GM21825 (cell line): ENCODE measurements at regions not wholly inside any gene's neighbourhood (a gene's known extent, or its start where the extent isn't known, plus 50 kb on each side); places are given as distances from the start of the nearest gene placed in this dataset.

Experiments used
- ATAC-seq: cut with Tn5 transposase; IDR thresholded peaks from one replicate; pipeline ENCODE4 v1.9.1; 2021; ENCODE audit warnings: mild to moderate bottlenecking, moderate library complexity; ENCODE audit not compliant: unreplicated experiment

GRCh38 chr15:93830221-93831080 lies 400.9 kb upstream of the MCTP2 start:
- ATAC-seq = no peak

GRCh38 chr15:93829115-93829870 lies 402.1 kb upstream of the MCTP2 start:
- ATAC-seq = no peak

GRCh38 chr15:93826790-93827189 lies 404.6 kb upstream of the MCTP2 start:
- no peak for ATAC-seq

GRCh38 chr15:93826293-93826692 lies 405.1 kb upstream of the MCTP2 start:
- ATAC-seq = no peak

GRCh38 chr15:93825682-93826081 lies 405.7 kb upstream of the MCTP2 start:
- ATAC-seq = no peak

DNA sequence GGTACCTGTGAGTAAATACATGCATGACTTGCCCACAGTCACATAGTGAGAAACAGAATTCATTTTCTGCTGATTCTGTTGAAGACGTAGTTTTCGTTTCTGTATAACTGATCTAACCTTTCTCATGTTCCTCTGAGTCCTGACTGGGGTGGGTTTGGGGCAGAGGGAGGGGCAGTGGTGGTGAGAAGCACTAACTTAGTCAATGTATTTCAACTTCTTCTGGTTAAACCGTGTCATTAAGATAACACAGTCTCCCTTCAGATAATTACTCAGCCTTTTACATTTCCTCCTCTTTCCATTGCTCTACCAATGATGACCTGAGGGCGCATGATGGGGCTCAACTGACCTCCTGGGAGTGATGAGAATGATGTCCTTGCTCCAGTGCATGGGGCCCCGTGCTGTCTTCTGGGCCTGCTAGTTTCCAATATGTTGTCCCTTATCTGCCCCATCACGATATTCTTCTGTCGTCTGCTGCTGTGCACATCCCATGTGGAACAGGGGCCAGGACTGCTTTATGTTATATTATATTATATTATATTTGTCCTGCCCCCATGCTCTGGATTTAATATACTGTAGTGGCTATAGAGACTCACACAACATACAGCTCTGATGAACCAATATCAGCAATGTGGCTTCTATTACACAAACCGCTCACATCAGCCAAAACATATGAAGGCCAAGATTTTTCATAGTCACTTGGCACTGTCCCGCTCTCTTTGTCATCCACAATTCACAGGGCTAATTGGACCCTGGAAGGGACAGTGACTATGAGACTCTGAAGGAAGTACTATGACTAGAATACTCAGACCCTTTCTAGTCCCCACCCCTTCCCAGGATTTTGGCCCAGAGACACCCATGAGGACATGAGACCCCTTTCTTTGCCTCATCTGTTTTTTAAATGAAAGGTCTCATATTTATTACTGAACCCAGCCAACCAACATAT lies 407.1 kb upstream of the MCTP2 start:
- no peak for ATAC-seq

DNA sequence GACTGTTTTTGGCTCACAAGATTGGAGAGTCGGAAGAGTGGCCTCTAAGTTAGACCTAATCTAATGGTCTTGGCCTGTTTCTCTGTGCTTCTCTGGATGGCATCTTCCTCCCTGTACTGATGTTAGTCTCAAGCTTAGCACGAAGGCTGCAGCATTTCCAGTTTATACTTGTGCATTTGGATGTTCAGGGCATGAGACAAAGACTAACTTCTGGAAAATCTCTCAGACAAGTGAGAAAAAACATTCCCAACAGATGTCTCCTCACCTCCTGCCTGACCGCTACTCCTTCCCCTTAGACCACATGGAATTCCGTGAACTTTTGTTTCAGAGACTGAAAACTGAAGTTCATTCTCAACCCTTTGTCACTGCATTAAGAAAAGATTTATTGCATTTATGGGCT lies 410.8 kb upstream of the MCTP2 start:
- ATAC-seq = no peak

- ATAC-seq = no peak
Measured at GRCh38 chr15:93819826-93820225, 411.5 kb upstream of the MCTP2 start.

- no peak for ATAC-seq
Measured at GRCh38 chr15:93816815-93817214, 414.5 kb upstream of the MCTP2 start.

DNA sequence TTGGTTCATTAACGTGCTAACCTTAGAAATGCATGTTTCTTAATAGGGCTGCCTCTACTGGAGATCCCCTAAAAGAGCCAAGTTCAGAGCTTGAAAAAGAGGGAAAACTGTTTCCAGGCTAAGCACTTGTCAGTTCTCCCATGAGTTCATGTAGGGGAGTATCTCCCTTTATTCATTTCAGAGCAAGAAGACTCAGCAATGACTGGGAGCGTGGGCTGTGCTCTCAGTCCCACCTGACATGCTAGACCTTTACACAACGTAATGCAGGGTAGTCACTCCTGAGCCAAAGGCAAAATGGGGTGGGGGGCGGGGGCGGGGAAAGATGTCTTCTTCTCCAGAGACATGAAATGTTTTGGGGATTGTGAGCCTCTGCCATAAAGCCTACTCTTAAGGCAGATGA lies 420.1 kb upstream of the MCTP2 start:
- ATAC-seq = no peak

GRCh38 chr15:93809516-93809915 lies 421.8 kb upstream of the MCTP2 start:
- ATAC-seq = no peak

- ATAC-seq = no peak
Measured at GRCh38 chr15:93803421-93804152, 427.8 kb upstream of the MCTP2 start.

GRCh38 chr15:93801206-93801605 lies 430.2 kb upstream of the MCTP2 start:
- no peak for ATAC-seq

GRCh38 chr15:93800805-93801204 lies 430.6 kb upstream of the MCTP2 start:
- no peak for ATAC-seq

DNA sequence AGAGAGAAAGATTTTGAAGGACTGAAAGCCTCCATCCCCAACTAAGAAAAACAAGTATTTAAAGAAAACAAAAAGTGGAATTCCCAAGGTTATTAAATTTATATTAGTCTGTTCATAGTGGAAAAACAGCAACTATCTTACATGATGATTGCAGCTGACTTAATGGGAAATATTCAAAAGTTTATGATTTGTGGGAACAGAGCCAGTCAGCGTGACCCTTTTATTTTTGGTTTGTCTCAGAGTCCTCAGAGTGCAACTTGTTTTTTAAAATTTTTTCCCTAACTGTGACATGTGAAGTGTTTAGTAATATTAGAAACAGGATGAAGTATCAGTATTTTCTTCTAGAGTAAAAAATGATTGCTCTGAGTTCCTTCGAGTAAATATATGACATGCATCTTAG lies 441.9 kb upstream of the MCTP2 start:
- ATAC-seq = no peak

DNA sequence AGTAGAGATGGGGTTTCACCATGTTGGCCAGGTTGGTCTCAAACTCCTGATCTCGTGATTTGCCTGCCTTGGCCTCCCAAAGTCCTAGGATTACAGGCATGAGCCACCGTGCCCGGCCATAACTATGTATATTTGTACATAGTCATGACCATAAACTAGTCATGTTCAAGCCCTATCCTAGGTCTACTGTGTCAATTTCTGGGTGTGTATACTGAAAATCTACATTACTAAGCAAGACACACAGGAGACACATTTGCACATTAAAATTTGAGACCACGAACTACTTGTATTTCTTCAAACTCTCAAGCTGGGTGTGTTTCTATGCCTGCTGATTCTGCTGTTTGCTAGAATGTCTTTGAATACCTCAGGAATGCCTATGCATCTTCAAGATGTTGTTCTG lies 451.3 kb upstream of the MCTP2 start:
- no peak for ATAC-seq

GRCh38 chr15:93779341-93779740 lies 452.0 kb upstream of the MCTP2 start:
- ATAC-seq = no peak

DNA sequence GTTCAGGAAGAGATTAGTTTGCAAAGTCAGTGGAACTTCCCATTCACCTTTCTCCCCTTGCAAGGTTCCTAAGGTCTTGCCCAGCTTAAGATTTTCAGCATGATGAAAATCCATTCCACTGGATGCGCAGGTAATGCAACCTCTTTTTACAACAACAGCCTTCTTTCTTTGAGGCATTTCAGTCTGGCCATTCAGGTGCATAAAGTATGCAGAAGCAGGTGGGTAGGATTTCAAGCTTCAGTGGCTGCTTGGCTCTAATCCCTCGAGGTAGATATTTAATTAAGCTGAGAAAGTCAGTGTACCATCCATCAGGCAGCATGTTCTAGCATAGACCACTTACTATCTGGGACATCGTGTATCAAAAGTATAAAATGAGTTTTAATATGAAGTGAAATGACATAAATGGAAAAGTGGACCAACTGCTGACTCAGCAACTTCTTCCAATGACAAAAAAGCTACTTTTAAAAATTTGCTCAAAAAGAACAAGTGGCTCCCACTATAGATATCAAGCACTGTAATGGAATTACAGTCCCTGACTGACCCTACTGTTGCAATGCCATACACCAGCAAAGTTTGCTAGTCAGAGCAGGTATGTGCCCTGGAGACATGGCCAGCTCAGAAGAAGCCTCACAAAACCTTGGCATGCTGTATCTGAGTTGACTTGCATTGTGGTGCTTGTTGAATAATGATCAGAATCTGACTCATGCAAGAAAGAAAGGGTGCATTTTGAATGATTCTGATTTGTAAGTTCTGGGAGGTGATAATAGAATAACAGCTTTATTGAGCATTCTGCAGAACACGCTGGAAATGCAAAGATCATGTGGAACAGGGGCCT lies 459.9 kb upstream of the MCTP2 start:
- no peak for ATAC-seq

GRCh38 chr15:93770788-93771187 lies 460.6 kb upstream of the MCTP2 start:
- no peak for ATAC-seq

GRCh38 chr15:93762036-93762435 lies 469.3 kb upstream of the MCTP2 start:
- no peak for ATAC-seq
